Endothelial cell of umbilical vein (primary cell): ENCODE measurements at regions not wholly inside any gene's neighbourhood (a gene's known extent, or its start where the extent isn't known, plus 50 kb on each side); places are given as distances from the start of the nearest gene placed in this dataset.

ENCODE experiments used
- EZH2 ChIP-seq: IDR thresholded peaks from 2 replicates; pipeline ENCODE4 v1.6.1; 2012; ENCODE audit warnings: borderline replicate concordance, low read depth, mild to moderate bottlenecking, moderate library complexity, low read length, inconsistent platforms; ENCODE audit not compliant: severe bottlenecking
- POLR2AphosphoS5 ChIP-seq: IDR thresholded peaks from 2 replicates; pipeline ENCODE4 v1.6.1; 2012; ENCODE audit warnings: low read depth, mild to moderate bottlenecking, control low read depth, low read length, moderate library complexity; ENCODE audit not compliant: insufficient read depth

DNA sequence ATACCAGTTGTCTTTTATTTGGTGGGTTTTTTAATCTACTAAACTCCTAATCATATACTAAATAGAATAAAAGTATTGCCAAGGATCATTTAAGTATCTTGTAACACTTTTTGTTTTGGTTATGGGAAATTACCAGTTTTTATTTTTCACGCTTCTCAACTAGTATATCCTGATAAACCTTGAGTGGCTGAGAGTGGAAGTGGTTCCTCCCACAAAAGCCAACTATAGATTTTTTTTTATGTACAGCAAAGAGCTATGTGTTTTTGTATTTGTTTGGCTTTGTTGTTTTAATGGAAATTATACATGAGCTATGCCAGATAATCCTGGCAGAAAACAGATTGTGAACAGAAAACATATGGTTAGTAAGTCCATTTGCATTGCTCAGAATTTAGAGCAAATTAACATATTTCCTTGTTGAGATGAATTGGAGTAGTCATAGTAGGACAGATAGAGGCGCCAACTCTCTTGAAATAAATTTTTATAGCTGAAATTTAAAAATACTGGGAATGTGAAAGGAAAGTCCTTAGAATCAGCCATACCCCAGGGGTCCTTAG, 60.9 kb upstream of the PSMA6 start:
- no peak for TF ChIP-seq POLR2AphosphoS5
- TF ChIP-seq EZH2: no peak
